ENCODE measurements at regions not wholly inside any gene's neighbourhood (a gene's known extent, or its start where the extent isn't known, plus 50 kb on each side); places are given as distances from the start of the nearest gene placed in this dataset.
A peak's percentile ranks its signal among the peaks of the same experiment; 100 is the strongest.

DNA sequence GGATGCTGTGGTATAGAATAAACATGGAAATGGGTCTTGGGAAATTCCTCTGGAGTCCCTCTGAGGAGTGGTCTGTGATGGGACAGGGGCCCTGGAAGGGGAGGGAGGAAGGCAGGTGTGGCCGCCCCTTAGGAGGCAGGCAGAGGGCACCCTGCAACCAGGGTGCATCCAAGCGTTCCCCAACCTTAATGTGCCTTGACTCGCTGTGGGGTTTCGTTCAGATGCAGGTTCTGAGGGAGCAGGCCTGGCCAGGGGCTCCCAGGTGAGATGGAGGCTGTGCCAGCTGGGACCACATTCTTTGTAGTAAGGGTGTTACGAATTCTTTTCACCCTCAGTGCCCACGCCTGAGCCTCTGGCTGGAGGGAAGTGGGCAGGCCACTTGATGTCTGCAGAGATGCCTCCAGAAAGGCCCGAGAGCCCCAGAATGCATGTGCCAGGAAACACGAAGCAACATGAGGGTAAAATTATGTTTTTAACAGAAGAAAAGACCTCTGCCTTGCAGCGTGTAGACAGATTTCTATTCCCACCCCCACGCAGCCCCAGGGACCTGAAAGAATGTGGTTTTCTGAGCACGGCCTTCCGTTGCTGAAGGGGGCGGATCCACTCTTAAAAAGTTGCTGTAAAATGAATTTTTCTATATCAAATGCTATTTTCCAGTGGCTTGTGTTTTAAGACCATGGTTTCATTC is 150.4 kb upstream of the IER5L start:
- Histone ChIP-seq H3K9me3 (peaks cover 0 to 15% (median 4%) of the 10 kb centered on the region in 12 donors), H3K4me3 (no peak overlapping the region), H3K4me1 (peaks cover 0 to 40% (median 15%) of the 10 kb centered on the region in 12 donors), H3K27ac (peak overlapping the region in 8 of 12 donors; percentile 21 to 85 (median 39)), H3K27me3 (no peaks in the 10 kb centered on the region), H3K36me3 (no peaks in the 10 kb centered on the region)
- ATAC-seq (peak in 1 of 4 donors; percentile 42), DNase-seq (peak in 2 of 5 donors; percentile 52 to 68)
- WGBS, 4 donors: 66 to 76% (median 70%) methylated on average over 12 to 13 of the region's 13 CpGs
- TF ChIP-seq, protein P1, sequence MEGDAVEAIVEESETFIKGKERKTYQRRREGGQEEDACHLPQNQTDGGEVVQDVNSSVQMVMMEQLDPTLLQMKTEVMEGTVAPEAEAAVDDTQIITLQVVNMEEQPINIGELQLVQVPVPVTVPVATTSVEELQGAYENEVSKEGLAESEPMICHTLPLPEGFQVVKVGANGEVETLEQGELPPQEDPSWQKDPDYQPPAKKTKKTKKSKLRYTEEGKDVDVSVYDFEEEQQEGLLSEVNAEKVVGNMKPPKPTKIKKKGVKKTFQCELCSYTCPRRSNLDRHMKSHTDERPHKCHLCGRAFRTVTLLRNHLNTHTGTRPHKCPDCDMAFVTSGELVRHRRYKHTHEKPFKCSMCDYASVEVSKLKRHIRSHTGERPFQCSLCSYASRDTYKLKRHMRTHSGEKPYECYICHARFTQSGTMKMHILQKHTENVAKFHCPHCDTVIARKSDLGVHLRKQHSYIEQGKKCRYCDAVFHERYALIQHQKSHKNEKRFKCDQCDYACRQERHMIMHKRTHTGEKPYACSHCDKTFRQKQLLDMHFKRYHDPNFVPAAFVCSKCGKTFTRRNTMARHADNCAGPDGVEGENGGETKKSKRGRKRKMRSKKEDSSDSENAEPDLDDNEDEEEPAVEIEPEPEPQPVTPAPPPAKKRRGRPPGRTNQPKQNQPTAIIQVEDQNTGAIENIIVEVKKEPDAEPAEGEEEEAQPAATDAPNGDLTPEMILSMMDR (IDR thresholded peaks at IDR 0.05): no peak
- TF ChIP-seq POLR2A (IDR thresholded peaks at IDR 0.05): no peak
- intact Hi-C loops (cut with DNase I): loop anchor here in 3 of 10 donors (5.0 to 10.0 kb wide), 3 partner anchors 136 to 274 kb away; no protein-coding TSS in a partner anchor

DNA sequence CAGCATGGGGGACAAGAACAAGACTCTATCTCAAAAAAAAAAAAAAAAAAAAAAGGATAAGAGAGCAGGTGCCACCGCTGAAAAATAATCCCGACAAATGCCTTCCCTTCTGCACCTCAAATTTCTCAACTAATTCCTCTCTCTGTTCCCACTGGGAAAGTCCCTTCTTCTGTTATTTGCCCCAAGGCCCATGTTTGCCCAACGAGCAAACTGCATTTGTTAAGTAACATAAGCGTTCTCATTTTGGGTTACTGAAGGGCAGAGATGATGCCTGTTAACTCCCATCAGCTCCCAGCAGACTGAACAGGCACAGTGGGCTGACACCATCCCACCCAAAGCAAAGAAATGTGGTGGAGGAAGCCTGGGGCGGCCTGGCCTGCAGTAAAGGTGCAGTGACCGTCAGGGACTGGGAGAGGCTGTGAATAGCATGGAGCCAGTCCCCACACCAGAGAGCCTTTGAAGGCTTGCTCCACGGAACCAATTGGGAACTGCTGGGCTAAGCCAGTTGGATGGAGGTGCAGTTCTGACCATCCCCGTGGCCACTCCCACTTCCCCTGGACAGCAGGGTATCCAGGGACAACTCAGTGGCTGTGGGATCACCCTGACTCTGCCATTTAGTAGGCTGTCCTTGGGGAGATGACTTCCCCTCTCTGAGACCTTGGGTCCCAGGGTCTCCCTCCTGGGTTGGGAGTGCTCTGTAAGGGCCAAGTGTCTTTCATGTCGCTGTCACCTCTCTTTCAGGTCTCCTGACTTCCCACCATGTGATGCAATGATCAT is 149.7 kb upstream of the IER5L start:
- peaks cover 0 to 45% (median 20%) of the 10 kb centered on the region in 12 donors for H3K4me1 ChIP-seq
- TF ChIP-seq POLR2A (IDR thresholded peaks at IDR 0.05): no peak
- TF ChIP-seq, protein P1 (IDR thresholded peaks at IDR 0.05): no peak
- ATAC-seq (peak in 1 of 4 donors; percentile 37), DNase-seq (no peak)
- peaks cover 0 to 15% (median 4%) of the 10 kb centered on the region in 12 donors for H3K9me3 ChIP-seq
- 71 to 87% (median 83%) methylated on average over 5 to 9 of the region's 9 CpGs for WGBS, 4 donors
- no peaks in the 10 kb centered on the region for H3K27me3 ChIP-seq
- peak overlapping the region in 5 of 12 donors; percentile 19 to 85 (median 58) for H3K27ac ChIP-seq
- H3K4me3 ChIP-seq: no peak overlapping the region
- intact Hi-C loops (cut with DNase I): loop anchor here in 3 of 10 donors (5.0 to 10.0 kb wide), 3 partner anchors 137 to 275 kb away; no protein-coding TSS in a partner anchor
- no peaks in the 10 kb centered on the region for H3K36me3 ChIP-seq

DNA sequence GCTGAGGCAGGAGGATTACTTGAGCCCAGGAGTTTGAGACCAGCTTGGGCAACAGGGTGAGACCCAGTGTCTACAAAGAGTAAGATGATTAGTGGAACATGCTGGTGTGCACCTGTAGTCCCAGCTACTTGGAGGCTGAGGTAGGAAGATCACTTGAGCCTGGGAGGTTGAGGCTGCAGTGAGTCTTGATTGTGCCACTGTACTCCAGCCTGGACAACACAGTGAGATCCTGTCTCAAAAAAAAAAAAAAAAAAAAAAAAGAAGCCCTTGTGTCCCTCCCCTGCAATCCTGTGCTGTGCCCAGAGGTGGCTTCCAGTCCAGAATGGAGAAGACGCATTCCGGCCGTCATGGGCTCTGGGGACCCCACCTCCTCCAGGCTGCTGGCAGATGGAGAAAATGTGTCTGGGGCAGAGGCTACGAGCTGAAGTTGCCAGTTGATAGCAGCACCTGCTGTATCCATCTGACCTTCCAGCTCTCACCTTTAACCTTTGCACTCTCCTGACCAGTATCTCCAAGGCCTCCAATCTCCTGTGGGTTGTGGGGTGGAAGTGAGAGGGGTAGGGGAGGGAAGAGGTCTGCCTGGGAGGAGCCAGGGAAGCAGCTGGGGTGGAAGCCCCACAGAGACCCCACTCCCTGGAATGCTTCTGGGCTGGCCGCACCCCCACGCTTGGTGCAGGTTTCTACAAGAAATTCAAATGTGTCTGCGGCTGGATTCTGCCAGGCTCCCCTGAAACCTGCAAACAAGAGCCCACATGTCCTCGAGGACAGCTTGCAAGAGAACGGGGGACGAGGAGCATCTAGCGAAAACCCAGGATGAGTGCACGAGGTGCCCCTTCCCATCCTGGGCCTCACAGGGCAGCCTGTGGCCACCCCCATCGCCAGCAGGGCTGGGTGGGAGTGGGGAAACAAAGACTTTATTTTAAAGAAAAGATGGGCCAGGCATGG is 148.3 kb upstream of the IER5L start:
- WGBS, 4 donors: 91 to 93% (median 92%) methylated on average over 12 to 13 of the region's 13 CpGs
- H3K9me3 ChIP-seq: peaks cover 0 to 13% (median 4%) of the 10 kb centered on the region in 12 donors
- intact Hi-C loops (cut with DNase I): loop anchor here in 3 of 10 donors (5.0 to 10.0 kb wide), 3 partner anchors 138 to 276 kb away; no protein-coding TSS in a partner anchor

More for the DNA sequence above, 148.3 kb upstream of the IER5L start:
- Histone ChIP-seq H3K27ac (no peak overlapping the region), H3K4me3 (no peak overlapping the region), H3K36me3 (no peaks in the 10 kb centered on the region), H3K27me3 (no peaks in the 10 kb centered on the region), H3K4me1 (peaks cover 0 to 59% (median 31%) of the 10 kb centered on the region in 12 donors)
- TF ChIP-seq, protein P1 (IDR thresholded peaks at IDR 0.05): no peak
- TF ChIP-seq POLR2A (IDR thresholded peaks at IDR 0.05): no peak
- ATAC-seq (no peak), DNase-seq (no peak)

Data from heart left ventricle (tissue), 16 donors.